ENCODE measurements at regions not wholly inside any gene's neighbourhood (a gene's known extent, or its start where the extent isn't known, plus 50 kb on each side); places are given as distances from the start of the nearest gene placed in this dataset.

DNA sequence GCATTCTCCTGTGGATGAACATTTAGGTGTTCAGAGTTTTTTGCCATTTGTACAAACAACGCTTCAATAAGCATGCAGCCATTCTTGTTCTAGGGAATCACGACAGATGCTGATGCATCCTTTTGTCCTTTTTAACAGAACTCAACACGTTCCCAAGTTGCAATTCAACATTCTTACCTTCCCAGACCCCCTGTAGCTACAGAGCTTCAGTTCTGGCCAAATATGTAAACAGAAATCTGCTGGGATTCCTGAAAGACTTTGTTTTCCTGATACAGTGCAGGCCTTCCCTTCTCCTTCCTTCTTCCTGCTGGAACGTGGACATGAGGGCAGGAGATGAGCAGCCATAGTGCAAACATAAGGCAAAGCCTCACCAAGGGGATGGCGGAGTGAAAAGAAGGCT lies 59.1 kb upstream of the SPATA12 start:
- TF ChIP-seq EZH2phosphoT487 (IDR thresholded peaks at IDR 0.05; ENCODE audit: insufficient read depth, low read depth) (no peak), EZH2 (IDR thresholded peaks at IDR 0.05; ENCODE audit: insufficient read depth, poor library complexity, severe bottlenecking) (no peak)
